ENCODE measurements at regions not wholly inside any gene's neighbourhood (a gene's known extent, or its start where the extent isn't known, plus 50 kb on each side); places are given as distances from the start of the nearest gene placed in this dataset.

DNA sequence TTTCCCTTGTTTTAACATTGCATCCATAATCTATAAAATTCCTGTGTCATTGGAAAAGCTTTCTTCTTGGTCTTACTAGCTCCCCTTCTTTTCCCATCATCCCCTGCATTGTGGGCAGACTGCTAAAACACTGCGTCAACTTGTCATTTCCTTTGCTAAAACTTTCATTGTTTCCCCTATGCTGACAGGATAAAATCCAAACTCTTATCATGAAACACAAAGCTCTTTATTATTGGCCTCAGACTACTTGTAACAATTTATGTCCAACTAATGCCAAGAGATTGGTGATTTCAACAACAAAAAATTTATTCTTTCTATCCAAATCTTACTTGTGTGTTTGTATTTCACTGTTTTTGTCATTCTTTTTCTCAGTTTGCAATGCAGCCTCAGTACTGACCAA lies 339.1 kb downstream of the HGF start:
- POLR2A ChIA-PET = no interaction called here
- CTCF ChIA-PET = interaction anchor here (1.0 kb wide), 1 partner anchor 26 kb away, joined by 4 read pairs; no protein-coding TSS in a partner anchor
- WGBS (ENCODE audit: insufficient coverage) = 27% methylated on average over 1 of the region's 1 CpG
- H3K4me3 ChIP-seq (ENCODE audit: control insufficient read depth in 1 of 7, extremely low read depth in 1 of 7, insufficient read depth in 4 of 7, low read depth in 2 of 7, low read length in 6 of 7) = no peak overlapping the region
- no peak overlapping the region for H3K27ac ChIP-seq (ENCODE audit: insufficient read depth in 1 of 2, low read depth in 1 of 2, low read length in 2 of 2, poor library complexity in 1 of 2, severe bottlenecking in 2 of 2)
- H3K27me3 ChIP-seq (replicated peaks in 2 of 5; ENCODE audit: control insufficient read depth in 4 of 5, insufficient read depth in 5 of 5, low read length in 4 of 5) = no peaks in the 10 kb centered on the region
- no peak for DNase-seq
- no peaks in the 10 kb centered on the region for H3K36me3 ChIP-seq (ENCODE audit: control insufficient read depth in 4 of 4, insufficient read depth in 4 of 4, low read length in 3 of 4)
- peaks cover 0 to 4% (median 0%) of the 10 kb centered on the region in 4 experiments for H3K4me1 ChIP-seq (ENCODE audit: control extremely low read depth in 1 of 4, control insufficient read depth in 4 of 4, insufficient read depth in 4 of 4, low read length in 3 of 4)
- no peaks in the 10 kb centered on the region for H3K9me3 ChIP-seq (ENCODE audit: control extremely low read depth in 1 of 5, control insufficient read depth in 4 of 5, insufficient read depth in 2 of 5, low read depth in 1 of 5, low read length in 4 of 5)

GRCh38 chr7:81430150-81430549 lies 339.7 kb downstream of the HGF start:
- POLR2A ChIA-PET = no interaction called here
- no peak overlapping the region for H3K4me3 ChIP-seq (ENCODE audit: control insufficient read depth in 1 of 7, extremely low read depth in 1 of 7, insufficient read depth in 4 of 7, low read depth in 2 of 7, low read length in 6 of 7)
- H3K4me1 ChIP-seq (ENCODE audit: control extremely low read depth in 1 of 4, control insufficient read depth in 4 of 4, insufficient read depth in 4 of 4, low read length in 3 of 4) = peaks cover 0 to 4% (median 0%) of the 10 kb centered on the region in 4 experiments
- H3K36me3 ChIP-seq (ENCODE audit: control insufficient read depth in 4 of 4, insufficient read depth in 4 of 4, low read length in 3 of 4) = no peaks in the 10 kb centered on the region
- WGBS (ENCODE audit: insufficient coverage) = 100% methylated on average over 3 of the region's 6 CpGs
- CTCF ChIA-PET = interaction anchor here (1.0 kb wide), 1 partner anchor 27 kb away, joined by 4 read pairs; no protein-coding TSS in a partner anchor
- DNase-seq = no peak
- H3K27ac ChIP-seq (ENCODE audit: insufficient read depth in 1 of 2, low read depth in 1 of 2, low read length in 2 of 2, poor library complexity in 1 of 2, severe bottlenecking in 2 of 2) = no peak overlapping the region
- H3K9me3 ChIP-seq (ENCODE audit: control extremely low read depth in 1 of 5, control insufficient read depth in 4 of 5, insufficient read depth in 2 of 5, low read depth in 1 of 5, low read length in 4 of 5) = no peaks in the 10 kb centered on the region
- no peaks in the 10 kb centered on the region for H3K27me3 ChIP-seq (replicated peaks in 2 of 5; ENCODE audit: control insufficient read depth in 4 of 5, insufficient read depth in 5 of 5, low read length in 4 of 5)

GRCh38 chr7:81427461-81427860 lies 342.4 kb downstream of the HGF start:
- H3K36me3 ChIP-seq (ENCODE audit: control insufficient read depth in 4 of 4, insufficient read depth in 4 of 4, low read length in 3 of 4) = no peaks in the 10 kb centered on the region
- H3K27me3 ChIP-seq (replicated peaks in 2 of 5; ENCODE audit: control insufficient read depth in 4 of 5, insufficient read depth in 5 of 5, low read length in 4 of 5) = no peaks in the 10 kb centered on the region
- CTCF ChIA-PET = no interaction called here
- H3K4me3 ChIP-seq (ENCODE audit: control insufficient read depth in 1 of 7, extremely low read depth in 1 of 7, insufficient read depth in 4 of 7, low read depth in 2 of 7, low read length in 6 of 7) = no peak overlapping the region
- H3K4me1 ChIP-seq (ENCODE audit: control extremely low read depth in 1 of 4, control insufficient read depth in 4 of 4, insufficient read depth in 4 of 4, low read length in 3 of 4) = peaks cover 0 to 4% (median 0%) of the 10 kb centered on the region in 4 experiments
- H3K27ac ChIP-seq (ENCODE audit: insufficient read depth in 1 of 2, low read depth in 1 of 2, low read length in 2 of 2, poor library complexity in 1 of 2, severe bottlenecking in 2 of 2) = no peak overlapping the region
- H3K9me3 ChIP-seq (ENCODE audit: control extremely low read depth in 1 of 5, control insufficient read depth in 4 of 5, insufficient read depth in 2 of 5, low read depth in 1 of 5, low read length in 4 of 5) = no peaks in the 10 kb centered on the region
- DNase-seq = no peak
- POLR2A ChIA-PET = no interaction called here
- 100% methylated on average over 1 of the region's 2 CpGs for WGBS (ENCODE audit: insufficient coverage)

- no peaks in the 10 kb centered on the region for H3K36me3 ChIP-seq (ENCODE audit: control insufficient read depth in 4 of 4, insufficient read depth in 4 of 4, low read length in 3 of 4)
- 100% methylated on average over 3 of the region's 5 CpGs for WGBS (ENCODE audit: insufficient coverage)
- DNase-seq = no peak
- H3K27me3 ChIP-seq (replicated peaks in 2 of 5; ENCODE audit: control insufficient read depth in 4 of 5, insufficient read depth in 5 of 5, low read length in 4 of 5) = no peaks in the 10 kb centered on the region
- peaks cover 0 to 10% (median 2%) of the 10 kb centered on the region in 4 experiments for H3K4me1 ChIP-seq (ENCODE audit: control extremely low read depth in 1 of 4, control insufficient read depth in 4 of 4, insufficient read depth in 4 of 4, low read length in 3 of 4)
- ChIA-PET CTCF (interaction anchor here (1.2 kb wide), 1 partner anchor 12 kb away, joined by 6 read pairs; no protein-coding TSS in a partner anchor), POLR2A (no interaction called here)
- no peak overlapping the region for H3K4me3 ChIP-seq (ENCODE audit: control insufficient read depth in 1 of 7, extremely low read depth in 1 of 7, insufficient read depth in 4 of 7, low read depth in 2 of 7, low read length in 6 of 7)
- H3K27ac ChIP-seq (ENCODE audit: insufficient read depth in 1 of 2, low read depth in 1 of 2, low read length in 2 of 2, poor library complexity in 1 of 2, severe bottlenecking in 2 of 2) = no peak overlapping the region
- H3K9me3 ChIP-seq (ENCODE audit: control extremely low read depth in 1 of 5, control insufficient read depth in 4 of 5, insufficient read depth in 2 of 5, low read depth in 1 of 5, low read length in 4 of 5) = no peaks in the 10 kb centered on the region
Measured at GRCh38 chr7:81420526-81421226, 349.2 kb downstream of the HGF start.

DNA sequence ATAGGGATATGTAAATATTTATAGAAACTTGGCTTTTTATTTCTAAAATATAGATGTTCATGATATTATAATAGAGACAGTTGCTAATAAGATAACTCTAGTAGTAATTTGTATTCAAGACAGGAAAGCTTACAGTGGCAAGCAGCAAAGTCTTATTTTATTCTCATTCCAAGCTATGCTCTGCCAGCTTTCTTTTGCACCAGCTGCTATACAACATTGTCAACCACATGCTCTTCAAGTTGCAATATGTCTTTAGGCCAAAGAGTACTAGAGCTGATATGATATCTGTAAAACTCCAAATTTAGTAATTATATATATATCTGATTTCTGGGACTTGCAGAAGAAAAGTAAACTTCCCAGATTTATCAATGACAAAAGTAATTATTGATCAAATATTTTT lies 350.1 kb downstream of the HGF start:
- ChIA-PET POLR2A (no interaction called here), CTCF (interaction anchor here (1.2 kb wide), 1 partner anchor 13 kb away, joined by 6 read pairs; no protein-coding TSS in a partner anchor)
- no peaks in the 10 kb centered on the region for H3K9me3 ChIP-seq (ENCODE audit: control extremely low read depth in 1 of 5, control insufficient read depth in 4 of 5, insufficient read depth in 2 of 5, low read depth in 1 of 5, low read length in 4 of 5)
- no peak for DNase-seq
- no peak overlapping the region for H3K27ac ChIP-seq (ENCODE audit: insufficient read depth in 1 of 2, low read depth in 1 of 2, low read length in 2 of 2, poor library complexity in 1 of 2, severe bottlenecking in 2 of 2)
- H3K36me3 ChIP-seq (ENCODE audit: control insufficient read depth in 4 of 4, insufficient read depth in 4 of 4, low read length in 3 of 4) = no peaks in the 10 kb centered on the region
- peaks cover 0 to 10% (median 2%) of the 10 kb centered on the region in 4 experiments for H3K4me1 ChIP-seq (ENCODE audit: control extremely low read depth in 1 of 4, control insufficient read depth in 4 of 4, insufficient read depth in 4 of 4, low read length in 3 of 4)
- no peaks in the 10 kb centered on the region for H3K27me3 ChIP-seq (replicated peaks in 2 of 5; ENCODE audit: control insufficient read depth in 4 of 5, insufficient read depth in 5 of 5, low read length in 4 of 5)
- no peak overlapping the region for H3K4me3 ChIP-seq (ENCODE audit: control insufficient read depth in 1 of 7, extremely low read depth in 1 of 7, insufficient read depth in 4 of 7, low read depth in 2 of 7, low read length in 6 of 7)

DNA sequence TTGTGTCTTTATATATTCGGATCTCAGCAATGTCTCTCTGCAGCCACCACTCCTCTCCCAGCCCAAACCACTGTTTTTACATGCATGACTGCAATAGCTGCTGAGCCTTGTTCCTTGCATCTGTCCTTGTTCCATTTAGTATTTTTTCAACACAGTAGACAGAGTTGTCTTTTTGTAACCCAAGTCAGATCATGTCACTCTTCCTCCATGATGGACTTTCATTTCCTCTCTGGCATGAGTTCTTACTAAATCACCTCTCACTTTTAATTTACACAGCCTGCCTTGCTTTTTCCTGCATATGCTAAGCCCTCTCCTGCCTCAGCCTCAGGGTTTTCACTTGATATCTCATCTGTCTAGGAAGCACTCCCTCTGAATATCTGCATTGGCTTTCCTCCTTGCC lies 353.2 kb downstream of the HGF start:
- Histone ChIP-seq H3K27me3 (replicated peaks in 2 of 5; ENCODE audit: control insufficient read depth in 4 of 5, insufficient read depth in 5 of 5, low read length in 4 of 5) (no peaks in the 10 kb centered on the region), H3K9me3 (ENCODE audit: control extremely low read depth in 1 of 5, control insufficient read depth in 4 of 5, insufficient read depth in 2 of 5, low read depth in 1 of 5, low read length in 4 of 5) (no peaks in the 10 kb centered on the region), H3K4me3 (ENCODE audit: control insufficient read depth in 1 of 7, extremely low read depth in 1 of 7, insufficient read depth in 4 of 7, low read depth in 2 of 7, low read length in 6 of 7) (no peak overlapping the region), H3K4me1 (ENCODE audit: control extremely low read depth in 1 of 4, control insufficient read depth in 4 of 4, insufficient read depth in 4 of 4, low read length in 3 of 4) (peaks cover 0 to 10% (median 2%) of the 10 kb centered on the region in 4 experiments), H3K27ac (ENCODE audit: insufficient read depth in 1 of 2, low read depth in 1 of 2, low read length in 2 of 2, poor library complexity in 1 of 2, severe bottlenecking in 2 of 2) (no peak overlapping the region), H3K36me3 (ENCODE audit: control insufficient read depth in 4 of 4, insufficient read depth in 4 of 4, low read length in 3 of 4) (no peaks in the 10 kb centered on the region)
- no peak for DNase-seq
- CTCF ChIA-PET = no interaction called here
- POLR2A ChIA-PET = no interaction called here
- WGBS (ENCODE audit: insufficient coverage) = 83% methylated on average over 1 of the region's 1 CpG

DNA sequence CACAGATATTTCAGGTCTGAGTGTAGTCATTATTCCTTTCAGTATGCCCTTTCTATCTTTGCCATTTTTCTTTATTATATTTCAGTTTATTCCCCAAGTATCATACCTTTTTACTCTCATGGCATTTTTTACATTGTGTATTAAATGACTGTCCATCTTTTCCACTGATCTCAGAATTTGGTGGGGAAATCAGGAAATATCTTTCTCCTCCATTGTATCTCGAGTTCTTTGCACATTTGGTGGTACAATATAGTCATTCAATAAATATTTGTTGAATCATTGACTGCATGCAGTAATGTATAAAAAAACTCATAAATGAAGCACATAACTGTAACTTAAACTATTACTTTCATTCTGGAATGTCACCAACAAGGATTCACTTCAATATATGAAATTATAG lies 354.7 kb downstream of the HGF start:
- POLR2A ChIA-PET = no interaction called here
- no peaks in the 10 kb centered on the region for H3K36me3 ChIP-seq (ENCODE audit: control insufficient read depth in 4 of 4, insufficient read depth in 4 of 4, low read length in 3 of 4)
- no peaks in the 10 kb centered on the region for H3K9me3 ChIP-seq (ENCODE audit: control extremely low read depth in 1 of 5, control insufficient read depth in 4 of 5, insufficient read depth in 2 of 5, low read depth in 1 of 5, low read length in 4 of 5)
- H3K4me3 ChIP-seq (ENCODE audit: control insufficient read depth in 1 of 7, extremely low read depth in 1 of 7, insufficient read depth in 4 of 7, low read depth in 2 of 7, low read length in 6 of 7) = no peak overlapping the region
- DNase-seq = no peak
- WGBS (ENCODE audit: insufficient coverage) = no CpG with 5 or more reads among the region's 1 CpG
- CTCF ChIA-PET = no interaction called here
- no peak overlapping the region for H3K27ac ChIP-seq (ENCODE audit: insufficient read depth in 1 of 2, low read depth in 1 of 2, low read length in 2 of 2, poor library complexity in 1 of 2, severe bottlenecking in 2 of 2)
- H3K27me3 ChIP-seq (replicated peaks in 2 of 5; ENCODE audit: control insufficient read depth in 4 of 5, insufficient read depth in 5 of 5, low read length in 4 of 5) = no peaks in the 10 kb centered on the region
- H3K4me1 ChIP-seq (ENCODE audit: control extremely low read depth in 1 of 4, control insufficient read depth in 4 of 4, insufficient read depth in 4 of 4, low read length in 3 of 4) = peaks cover 0 to 10% (median 2%) of the 10 kb centered on the region in 4 experiments
